ENCODE measurements at regions not wholly inside any gene's neighbourhood (a gene's known extent, or its start where the extent isn't known, plus 50 kb on each side); places are given as distances from the start of the nearest gene placed in this dataset.

DNA sequence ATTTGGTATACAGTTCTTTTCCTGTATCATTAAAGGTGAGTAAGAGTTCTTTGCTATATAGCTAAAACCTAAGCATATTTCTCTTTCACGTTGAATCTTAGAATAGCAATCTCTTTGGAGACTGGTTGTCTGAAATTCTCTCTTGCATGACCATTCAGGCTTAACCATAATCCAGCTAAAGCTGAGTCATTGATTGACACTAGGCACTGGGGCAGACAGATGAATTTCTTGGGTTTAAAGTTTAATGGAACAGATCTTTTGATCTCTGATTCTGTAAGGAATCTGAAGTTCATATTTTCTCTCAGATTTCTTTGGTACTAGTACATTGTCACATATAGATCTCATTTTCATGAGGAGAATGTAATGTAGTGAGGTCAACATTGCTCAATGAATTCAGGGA, 397.3 kb upstream of the MIR17HG start:
- ATAC-seq (peak; percentile 59), DNase-seq (peak; percentile 70)
- H3K4me3 ChIP-seq (ENCODE audit: low read length): no peak overlapping the region
- peak overlapping the region; percentile 92 for H3K27ac ChIP-seq (ENCODE audit: low read length)
- no peak for TF ChIP-seq EZH2 (IDR thresholded peaks at IDR 0.05; ENCODE audit: low read length, unreplicated experiment)
- no peak for TF ChIP-seq EZH2phosphoT487 (IDR thresholded peaks at IDR 0.05; ENCODE audit: borderline replicate concordance, low read length)
- TF ChIP-seq, protein P1, sequence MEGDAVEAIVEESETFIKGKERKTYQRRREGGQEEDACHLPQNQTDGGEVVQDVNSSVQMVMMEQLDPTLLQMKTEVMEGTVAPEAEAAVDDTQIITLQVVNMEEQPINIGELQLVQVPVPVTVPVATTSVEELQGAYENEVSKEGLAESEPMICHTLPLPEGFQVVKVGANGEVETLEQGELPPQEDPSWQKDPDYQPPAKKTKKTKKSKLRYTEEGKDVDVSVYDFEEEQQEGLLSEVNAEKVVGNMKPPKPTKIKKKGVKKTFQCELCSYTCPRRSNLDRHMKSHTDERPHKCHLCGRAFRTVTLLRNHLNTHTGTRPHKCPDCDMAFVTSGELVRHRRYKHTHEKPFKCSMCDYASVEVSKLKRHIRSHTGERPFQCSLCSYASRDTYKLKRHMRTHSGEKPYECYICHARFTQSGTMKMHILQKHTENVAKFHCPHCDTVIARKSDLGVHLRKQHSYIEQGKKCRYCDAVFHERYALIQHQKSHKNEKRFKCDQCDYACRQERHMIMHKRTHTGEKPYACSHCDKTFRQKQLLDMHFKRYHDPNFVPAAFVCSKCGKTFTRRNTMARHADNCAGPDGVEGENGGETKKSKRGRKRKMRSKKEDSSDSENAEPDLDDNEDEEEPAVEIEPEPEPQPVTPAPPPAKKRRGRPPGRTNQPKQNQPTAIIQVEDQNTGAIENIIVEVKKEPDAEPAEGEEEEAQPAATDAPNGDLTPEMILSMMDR (conservative IDR thresholded peaks at IDR 0.05; ENCODE audit: low read depth, low read length): no peak
- H3F3A ChIP-seq (ENCODE audit: low read length, unreplicated experiment): no peaks in the 10 kb centered on the region
- H3K27me3 ChIP-seq (ENCODE audit: low read length): no peaks in the 10 kb centered on the region
- H3K9me2 ChIP-seq (replicated peaks; ENCODE audit: low read length): no peaks in the 10 kb centered on the region
- intact Hi-C loops (cut with micrococcal nuclease): no loop called here
- H2AFZ ChIP-seq (ENCODE audit: low read length): no peak overlapping the region
- H3K9ac ChIP-seq (ENCODE audit: low read length): peak overlapping the region; percentile 54; the same call in 1 of the 2 replicates
- H3K79me2 ChIP-seq (ENCODE audit: low read length): no peaks in the 10 kb centered on the region
- CTCF ChIA-PET: no interaction called here
- H3K36me3 ChIP-seq (ENCODE audit: low read depth, low read length): no peaks in the 10 kb centered on the region
- peak overlapping the region; percentile 86 for H3K4me2 ChIP-seq (ENCODE audit: low read length)
- H3K9me3 ChIP-seq (ENCODE audit: low read length): no peaks in the 10 kb centered on the region
- H4K20me1 ChIP-seq (ENCODE audit: low read length): no peaks in the 10 kb centered on the region
- H3K4me1 ChIP-seq (ENCODE audit: insufficient read depth, low read length): peaks cover 51% of the 10 kb centered on the region
- BruUV-seq (replicated peaks): no TSS peak
- POLR2A ChIA-PET (ENCODE audit: unreplicated experiment): no interaction called here

DNA sequence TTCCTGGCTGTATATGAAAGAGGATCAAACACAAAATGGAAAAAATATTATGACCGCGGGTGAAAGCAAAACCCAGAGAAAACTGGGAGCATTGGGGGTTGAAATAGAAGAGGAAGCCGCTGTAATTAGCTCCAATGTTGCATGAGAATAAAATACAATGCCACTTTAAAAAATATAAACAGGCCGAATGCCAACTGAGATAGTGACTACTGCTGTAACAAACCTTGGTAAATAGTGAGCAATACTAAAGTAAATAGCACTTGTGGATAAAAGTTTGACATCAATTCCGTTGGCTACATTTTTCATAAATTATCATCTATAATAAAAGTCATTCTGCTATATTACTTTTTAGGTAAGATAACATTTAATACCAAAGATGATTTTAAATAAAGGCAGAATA, 395.8 kb upstream of the MIR17HG start:
- H2AFZ ChIP-seq (ENCODE audit: low read length): peak overlapping the region; percentile 49; the same call in 1 of the 2 replicates
- TF ChIP-seq EZH2 (IDR thresholded peaks at IDR 0.05; ENCODE audit: low read length, unreplicated experiment): no peak
- TF ChIP-seq, protein P1 (conservative IDR thresholded peaks at IDR 0.05; ENCODE audit: low read depth, low read length): no peak
- no peak for TF ChIP-seq EZH2phosphoT487 (IDR thresholded peaks at IDR 0.05; ENCODE audit: borderline replicate concordance, low read length)
- DNase-seq: peak; percentile 88
- peak overlapping the region; percentile 86 for H3K4me2 ChIP-seq (ENCODE audit: low read length)
- H3K9me3 ChIP-seq (ENCODE audit: low read length): no peaks in the 10 kb centered on the region
- H3K79me2 ChIP-seq (ENCODE audit: low read length): no peaks in the 10 kb centered on the region
- H3K4me3 ChIP-seq (ENCODE audit: low read length): peak overlapping the region; percentile 60
- ChIA-PET CTCF (interaction anchor here (1.0 kb wide), 1 partner anchor 17 kb away, joined by 4 read pairs; no protein-coding TSS in a partner anchor), POLR2A (ENCODE audit: unreplicated experiment) (no interaction called here)
- H3K4me1 ChIP-seq (ENCODE audit: insufficient read depth, low read length): peaks cover 58% of the 10 kb centered on the region
- no peaks in the 10 kb centered on the region for H3K36me3 ChIP-seq (ENCODE audit: low read depth, low read length)
- H4K20me1 ChIP-seq (ENCODE audit: low read length): no peaks in the 10 kb centered on the region
- peak overlapping the region; percentile 54 for H3K9ac ChIP-seq (ENCODE audit: low read length)
- no peaks in the 10 kb centered on the region for H3K9me2 ChIP-seq (replicated peaks; ENCODE audit: low read length)
- peak overlapping the region; percentile 92 for H3K27ac ChIP-seq (ENCODE audit: low read length)
- intact Hi-C loops (cut with micrococcal nuclease): no loop called here
- ATAC-seq: peak; percentile 79
- no peaks in the 10 kb centered on the region for H3K27me3 ChIP-seq (ENCODE audit: low read length)
- no peaks in the 10 kb centered on the region for H3F3A ChIP-seq (ENCODE audit: low read length, unreplicated experiment)
- BruUV-seq (replicated peaks): no TSS peak

GRCh38 chr13:90952326-90952725, 395.2 kb upstream of the MIR17HG start:
- ATAC-seq: no peak
- Histone ChIP-seq H3K79me2 (ENCODE audit: low read length) (no peaks in the 10 kb centered on the region), H3F3A (ENCODE audit: low read length, unreplicated experiment) (no peaks in the 10 kb centered on the region), H3K9me3 (ENCODE audit: low read length) (no peaks in the 10 kb centered on the region), H3K4me2 (ENCODE audit: low read length) (peak overlapping the region; percentile 74), H3K4me3 (ENCODE audit: low read length) (peak overlapping the region; percentile 32; the same call in 1 of the 2 replicates), H3K4me1 (ENCODE audit: insufficient read depth, low read length) (peaks cover 58% of the 10 kb centered on the region), H3K27ac (ENCODE audit: low read length) (peak overlapping the region; percentile 92), H3K9me2 (replicated peaks; ENCODE audit: low read length) (no peaks in the 10 kb centered on the region), H2AFZ (ENCODE audit: low read length) (no peak overlapping the region), H3K36me3 (ENCODE audit: low read depth, low read length) (no peaks in the 10 kb centered on the region), H3K27me3 (ENCODE audit: low read length) (no peaks in the 10 kb centered on the region), H3K9ac (ENCODE audit: low read length) (peak overlapping the region; percentile 47), H4K20me1 (ENCODE audit: low read length) (no peaks in the 10 kb centered on the region)
- ChIA-PET CTCF (no interaction called here), POLR2A (ENCODE audit: unreplicated experiment) (no interaction called here)
- TF ChIP-seq EZH2phosphoT487 (IDR thresholded peaks at IDR 0.05; ENCODE audit: borderline replicate concordance, low read length): no peak
- TF ChIP-seq EZH2 (IDR thresholded peaks at IDR 0.05; ENCODE audit: low read length, unreplicated experiment): no peak
- no peak for DNase-seq
- intact Hi-C loops (cut with micrococcal nuclease): no loop called here
- BruUV-seq (replicated peaks): no TSS peak
